ENCODE measurements at regions not wholly inside any gene's neighbourhood (a gene's known extent, or its start where the extent isn't known, plus 50 kb on each side); places are given as distances from the start of the nearest gene placed in this dataset.

GRCh38 chr19:27748551-27749152, 1464.3 kb downstream of the UQCRFS1 start:
- no peaks in the 10 kb centered on the region for H3K9me3 ChIP-seq
- intact Hi-C loops (cut with DNase I): no loop called here
- no peaks in the 10 kb centered on the region for H3K36me3 ChIP-seq
- no peak overlapping the region for H3K9ac ChIP-seq (ENCODE audit: low read depth in 2 of 2, low read length in 2 of 2)
- no peak overlapping the region for H3K4me3 ChIP-seq
- no peaks in the 10 kb centered on the region for H3K4me1 ChIP-seq
- no peak for TF ChIP-seq CTCF (IDR thresholded peaks at IDR 0.05)
- no peak for DNase-seq
- no peak overlapping the region for H3K27ac ChIP-seq
- no peaks in the 10 kb centered on the region for H3K27me3 ChIP-seq

DNA sequence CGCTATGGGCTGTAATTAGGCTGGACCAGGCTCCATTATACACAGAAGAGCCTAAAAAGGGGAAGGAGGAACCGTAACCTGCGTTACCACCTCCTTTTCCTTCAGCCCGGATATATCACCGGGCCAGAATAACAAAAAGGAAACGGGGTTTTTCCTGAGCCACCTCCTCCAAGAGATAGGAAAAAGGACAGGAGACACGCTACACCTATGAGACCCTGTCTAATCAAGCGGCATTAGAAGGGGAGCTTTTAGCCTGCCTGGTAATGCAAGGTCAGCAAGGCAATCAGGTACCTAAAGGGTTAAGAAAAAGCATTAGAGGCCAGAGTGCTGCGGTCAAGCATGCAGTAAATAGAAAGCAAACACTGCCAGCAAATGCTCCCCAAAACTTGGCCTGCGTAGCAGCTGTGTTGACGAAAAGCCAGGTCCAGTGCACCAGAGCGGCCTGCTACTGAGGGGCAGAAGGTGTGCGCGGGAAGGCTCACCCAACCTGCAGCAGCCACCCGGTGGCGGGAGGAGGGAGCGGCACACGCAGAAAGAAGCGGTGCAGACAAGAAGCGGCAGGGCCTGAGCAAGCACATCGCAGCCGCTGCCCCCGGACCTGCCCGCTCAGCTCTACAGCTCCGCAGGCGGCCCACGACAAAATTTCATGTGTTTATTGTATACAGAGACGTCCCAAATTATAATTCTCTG, 1466.1 kb downstream of the UQCRFS1 start:
- peak; percentile 17 for DNase-seq
- H3K4me1 ChIP-seq: no peaks in the 10 kb centered on the region
- no peaks in the 10 kb centered on the region for H3K9me3 ChIP-seq
- H3K27ac ChIP-seq: no peak overlapping the region
- intact Hi-C loops (cut with DNase I): no loop called here
- no peak overlapping the region for H3K9ac ChIP-seq (ENCODE audit: low read depth in 2 of 2, low read length in 2 of 2)
- H3K36me3 ChIP-seq: no peaks in the 10 kb centered on the region
- no peak for TF ChIP-seq CTCF (IDR thresholded peaks at IDR 0.05)
- H3K4me3 ChIP-seq: no peak overlapping the region
- no peaks in the 10 kb centered on the region for H3K27me3 ChIP-seq

- Histone ChIP-seq H3K4me3 (no peak overlapping the region), H3K27ac (no peak overlapping the region), H3K27me3 (no peaks in the 10 kb centered on the region), H3K36me3 (no peaks in the 10 kb centered on the region), H3K4me1 (no peaks in the 10 kb centered on the region), H3K9ac (ENCODE audit: low read depth in 2 of 2, low read length in 2 of 2) (no peak overlapping the region), H3K9me3 (no peaks in the 10 kb centered on the region)
- no peak for TF ChIP-seq CTCF (IDR thresholded peaks at IDR 0.05)
- intact Hi-C loops (cut with DNase I): no loop called here
- DNase-seq: peak; percentile 9
Measured at GRCh38 chr19:27745978-27746542, 1466.9 kb downstream of the UQCRFS1 start.

DNA sequence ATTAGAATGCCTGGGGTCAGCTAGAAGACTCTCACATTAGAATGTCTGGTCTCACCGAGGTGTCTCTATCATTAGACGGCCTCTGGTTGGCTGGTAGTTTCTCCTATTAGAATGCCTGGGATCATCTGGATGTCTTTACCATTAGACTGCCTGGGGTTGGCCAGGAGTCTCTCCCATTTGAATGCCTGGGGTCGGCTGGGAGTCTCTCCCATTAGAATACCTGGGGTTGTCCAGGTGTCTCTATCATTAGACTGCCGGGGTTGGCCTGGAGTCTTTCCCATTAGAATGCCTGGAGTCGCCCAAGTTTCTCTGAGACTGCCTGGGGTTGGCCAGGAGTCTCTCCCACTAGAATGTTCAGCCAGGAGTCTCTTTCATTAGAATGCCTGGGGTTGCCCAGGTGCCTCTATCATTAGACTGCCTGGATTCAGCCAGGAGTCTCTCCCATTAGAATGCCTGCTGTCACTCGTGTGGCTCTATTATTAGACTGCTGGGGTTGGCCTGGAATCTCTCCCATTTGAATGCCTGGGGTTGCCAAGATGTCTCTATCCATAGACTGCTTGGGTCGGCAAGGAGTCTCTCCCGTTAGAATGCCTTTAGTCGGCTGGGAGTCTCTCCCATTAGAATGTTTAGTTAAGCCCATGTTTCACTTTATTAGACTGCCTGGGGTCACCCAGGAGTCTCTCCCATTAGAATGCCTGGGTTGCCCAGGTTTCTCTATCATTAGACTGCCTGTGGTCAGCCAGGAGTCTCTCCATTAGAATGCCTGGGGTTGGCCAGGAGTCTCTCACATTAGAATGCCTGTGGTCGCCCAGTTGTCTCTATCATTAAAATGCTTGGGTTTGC, 1467.8 kb downstream of the UQCRFS1 start:
- TF ChIP-seq CTCF (IDR thresholded peaks at IDR 0.05): no peak
- Histone ChIP-seq H3K36me3 (no peaks in the 10 kb centered on the region), H3K9ac (ENCODE audit: low read depth in 2 of 2, low read length in 2 of 2) (no peak overlapping the region), H3K9me3 (no peaks in the 10 kb centered on the region), H3K4me3 (no peak overlapping the region), H3K27ac (no peak overlapping the region), H3K4me1 (no peaks in the 10 kb centered on the region), H3K27me3 (no peaks in the 10 kb centered on the region)
- DNase-seq: peak; percentile 7
- intact Hi-C loops (cut with DNase I): no loop called here

GRCh38 chr19:27742041-27742440, 1470.9 kb downstream of the UQCRFS1 start:
- Histone ChIP-seq H3K36me3 (no peaks in the 10 kb centered on the region), H3K9ac (ENCODE audit: low read depth in 2 of 2, low read length in 2 of 2) (no peak overlapping the region), H3K9me3 (no peaks in the 10 kb centered on the region), H3K27ac (no peak overlapping the region), H3K4me3 (no peak overlapping the region), H3K27me3 (no peaks in the 10 kb centered on the region), H3K4me1 (no peaks in the 10 kb centered on the region)
- TF ChIP-seq CTCF (IDR thresholded peaks at IDR 0.05): no peak
- peak; percentile 1 for DNase-seq
- intact Hi-C loops (cut with DNase I): no loop called here
